ENCODE measurements at regions not wholly inside any gene's neighbourhood (a gene's known extent, or its start where the extent isn't known, plus 50 kb on each side); places are given as distances from the start of the nearest gene placed in this dataset.
"Not testable (repeated sequence)": the region's sequence is repeated elsewhere in the genome, so short reads cannot be mapped to it uniquely, and the experiment has no call there.

GRCh38 chr5:72677447-72677846, 139.0 kb upstream of the TNPO1 start:
- Mint-ChIP-seq H3K4me3 (no peak overlapping the region), H3K36me3 (ENCODE audit: low read depth) (no peaks in the 10 kb centered on the region), H3K27ac (no peak overlapping the region), H3K4me1 (ENCODE audit: low read depth) (no peaks in the 10 kb centered on the region), H3K9me3 (peaks cover 10% of the 10 kb centered on the region), H3K27me3 (peaks cover 21% of the 10 kb centered on the region)
- DNase-seq = no peak

DNA sequence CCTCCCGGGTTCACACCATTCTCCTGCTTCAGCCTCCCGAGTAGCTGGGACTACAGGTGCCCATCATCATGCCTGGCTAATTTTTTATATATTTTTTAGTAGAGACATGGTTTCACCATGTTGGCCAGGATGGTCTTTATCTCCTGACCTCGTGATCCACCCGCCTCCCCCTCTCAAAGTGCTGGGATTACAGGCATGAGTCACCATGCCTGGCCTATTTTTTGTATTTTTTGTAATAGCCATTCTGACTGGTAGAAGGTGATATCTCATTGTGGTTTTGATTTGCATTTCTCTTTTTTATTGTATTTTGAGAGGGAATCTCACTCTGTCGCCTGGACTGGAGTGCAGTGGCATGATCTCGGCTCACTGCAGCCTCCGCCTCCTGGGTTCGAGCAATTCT, 139.6 kb upstream of the TNPO1 start:
- not testable (repeated sequence) for H3K4me1 Mint-ChIP-seq (ENCODE audit: low read depth); H3K27ac Mint-ChIP-seq; H3K4me3 Mint-ChIP-seq; DNase-seq; H3K9me3 Mint-ChIP-seq; H3K36me3 Mint-ChIP-seq (ENCODE audit: low read depth)
- H3K27me3 Mint-ChIP-seq = peaks cover 18% of the 10 kb centered on the region

DNA sequence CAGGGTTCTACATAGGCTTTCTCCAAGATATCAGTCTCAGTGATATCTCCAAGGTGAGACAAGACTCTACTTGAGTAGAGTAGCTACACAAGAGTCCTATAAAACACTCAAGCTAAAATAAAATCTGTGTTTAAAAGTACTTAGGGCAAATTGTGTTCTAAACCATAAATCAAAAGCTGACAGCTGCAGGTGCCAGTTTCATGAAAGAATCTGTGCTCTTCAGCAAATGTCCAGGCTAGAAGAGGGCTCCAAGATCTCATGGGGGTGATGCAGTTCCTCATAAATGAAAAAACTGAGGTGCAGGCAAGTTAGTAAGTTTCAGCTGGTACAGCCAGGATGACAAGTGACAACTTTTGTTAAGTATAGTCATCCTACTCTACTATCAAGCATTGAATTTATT, 142.8 kb upstream of the TNPO1 start:
- Mint-ChIP-seq H3K4me1 (ENCODE audit: low read depth) (no peaks in the 10 kb centered on the region), H3K36me3 (ENCODE audit: low read depth) (no peaks in the 10 kb centered on the region), H3K27ac (no peak overlapping the region), H3K27me3 (peaks cover 8% of the 10 kb centered on the region), H3K9me3 (peaks cover 10% of the 10 kb centered on the region), H3K4me3 (no peak overlapping the region)
- no peak for DNase-seq

GRCh38 chr5:72673180-72673579, 143.3 kb upstream of the TNPO1 start:
- H3K9me3 Mint-ChIP-seq = peaks cover 10% of the 10 kb centered on the region
- no peak overlapping the region for H3K4me3 Mint-ChIP-seq
- H3K27me3 Mint-ChIP-seq = peaks cover 11% of the 10 kb centered on the region
- H3K36me3 Mint-ChIP-seq (ENCODE audit: low read depth) = no peaks in the 10 kb centered on the region
- H3K4me1 Mint-ChIP-seq (ENCODE audit: low read depth) = no peaks in the 10 kb centered on the region
- H3K27ac Mint-ChIP-seq = no peak overlapping the region
- DNase-seq = no peak

DNA sequence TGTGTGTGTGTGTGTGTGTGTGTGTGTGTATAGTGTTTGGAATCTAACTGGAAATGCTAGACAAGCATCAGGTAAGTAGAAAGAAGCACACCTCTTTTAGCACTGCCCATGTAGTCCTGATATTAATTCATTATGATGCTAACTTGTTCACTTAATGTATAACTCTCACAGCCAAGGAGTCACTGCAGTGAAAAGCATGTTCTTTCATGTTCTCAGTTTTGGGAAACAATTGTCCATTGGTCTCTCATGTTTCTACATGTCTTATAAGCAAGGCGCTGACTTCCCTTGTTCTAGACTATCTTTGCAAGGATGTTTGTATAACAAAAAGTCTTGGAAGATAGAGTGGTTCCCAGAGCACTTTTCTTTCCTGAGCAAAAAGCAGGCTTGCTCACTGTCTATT, 148.8 kb upstream of the TNPO1 start:
- DNase-seq = no peak
- no peak overlapping the region for H3K4me3 Mint-ChIP-seq
- H3K36me3 Mint-ChIP-seq (ENCODE audit: low read depth) = no peaks in the 10 kb centered on the region
- H3K4me1 Mint-ChIP-seq (ENCODE audit: low read depth) = no peaks in the 10 kb centered on the region
- H3K27me3 Mint-ChIP-seq = peaks cover 14% of the 10 kb centered on the region
- no peaks in the 10 kb centered on the region for H3K9me3 Mint-ChIP-seq
- H3K27ac Mint-ChIP-seq = no peak overlapping the region

- no peaks in the 10 kb centered on the region for H3K9me3 Mint-ChIP-seq
- H3K4me1 Mint-ChIP-seq (ENCODE audit: low read depth) = no peaks in the 10 kb centered on the region
- H3K4me3 Mint-ChIP-seq = no peak overlapping the region
- no peak overlapping the region for H3K27ac Mint-ChIP-seq
- no peak for DNase-seq
- no peaks in the 10 kb centered on the region for H3K36me3 Mint-ChIP-seq (ENCODE audit: low read depth)
- H3K27me3 Mint-ChIP-seq = peaks cover 11% of the 10 kb centered on the region
Observed at GRCh38 chr5:72662936-72663335, 153.5 kb upstream of the TNPO1 start.

- H3K36me3 Mint-ChIP-seq (ENCODE audit: low read depth) = no peaks in the 10 kb centered on the region
- H3K27ac Mint-ChIP-seq = no peak overlapping the region
- no peak overlapping the region for H3K4me3 Mint-ChIP-seq
- no peaks in the 10 kb centered on the region for H3K9me3 Mint-ChIP-seq
- H3K27me3 Mint-ChIP-seq = peaks cover 11% of the 10 kb centered on the region
- H3K4me1 Mint-ChIP-seq (ENCODE audit: low read depth) = no peaks in the 10 kb centered on the region
- no peak for DNase-seq
Observed at GRCh38 chr5:72662305-72662704, 154.2 kb upstream of the TNPO1 start.

- no peak for DNase-seq
- H3K36me3 Mint-ChIP-seq (ENCODE audit: low read depth) = no peaks in the 10 kb centered on the region
- no peak overlapping the region for H3K4me3 Mint-ChIP-seq
- H3K4me1 Mint-ChIP-seq (ENCODE audit: low read depth) = no peaks in the 10 kb centered on the region
- H3K9me3 Mint-ChIP-seq = no peaks in the 10 kb centered on the region
- H3K27ac Mint-ChIP-seq = no peak overlapping the region
- H3K27me3 Mint-ChIP-seq = peaks cover 11% of the 10 kb centered on the region
Observed at GRCh38 chr5:72661405-72661804, 154.2 kb upstream of the ZNF366 start.

GRCh38 chr5:72659726-72660125, 152.5 kb upstream of the ZNF366 start:
- H3K4me1 Mint-ChIP-seq (ENCODE audit: low read depth) = no peaks in the 10 kb centered on the region
- H3K9me3 Mint-ChIP-seq = no peaks in the 10 kb centered on the region
- H3K27me3 Mint-ChIP-seq = peaks cover 11% of the 10 kb centered on the region
- H3K4me3 Mint-ChIP-seq = no peak overlapping the region
- H3K36me3 Mint-ChIP-seq (ENCODE audit: low read depth) = no peaks in the 10 kb centered on the region
- H3K27ac Mint-ChIP-seq = no peak overlapping the region
- no peak for DNase-seq

DNA sequence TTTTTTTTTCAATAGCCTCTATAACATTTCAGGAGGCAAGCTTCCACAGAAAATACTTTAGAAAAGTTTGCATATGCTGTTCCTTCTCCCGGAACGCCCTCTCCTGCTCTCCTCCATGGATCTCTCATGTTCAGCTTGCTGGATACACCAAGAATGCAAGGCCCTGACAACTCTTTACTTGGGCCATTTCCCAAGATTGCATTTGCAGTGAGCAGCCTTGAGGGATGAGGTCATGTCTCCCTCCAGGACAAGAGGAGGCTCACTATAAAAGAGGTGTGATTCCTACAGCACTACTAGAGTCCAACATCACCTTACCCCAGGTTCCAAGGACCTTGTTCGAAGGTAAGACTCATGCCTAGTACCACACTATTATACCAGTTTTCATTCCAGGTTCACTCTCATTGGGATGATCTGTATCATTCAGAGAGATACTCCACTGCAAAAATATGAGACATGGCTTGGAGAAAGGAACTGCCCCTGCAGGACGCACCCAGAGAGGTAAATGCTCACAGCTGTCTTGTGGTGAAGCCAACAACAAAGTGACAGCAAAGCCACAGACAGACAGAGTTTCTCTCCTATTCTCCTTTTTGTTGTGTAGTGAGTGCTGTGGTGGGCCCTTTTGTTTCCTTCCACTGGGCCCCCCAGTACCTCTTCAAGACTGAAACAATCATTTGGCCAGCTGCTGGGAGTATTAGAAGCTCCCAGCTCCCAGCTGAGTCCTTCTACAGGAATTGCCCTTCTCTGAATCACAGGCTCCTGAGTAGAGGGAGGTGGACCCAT, 151.7 kb upstream of the ZNF366 start:
- Mint-ChIP-seq H3K27ac (no peak overlapping the region), H3K36me3 (ENCODE audit: low read depth) (no peaks in the 10 kb centered on the region), H3K27me3 (peaks cover 11% of the 10 kb centered on the region), H3K9me3 (no peaks in the 10 kb centered on the region), H3K4me3 (no peak overlapping the region), H3K4me1 (ENCODE audit: low read depth) (no peaks in the 10 kb centered on the region)
- DNase-seq = no peak

DNA sequence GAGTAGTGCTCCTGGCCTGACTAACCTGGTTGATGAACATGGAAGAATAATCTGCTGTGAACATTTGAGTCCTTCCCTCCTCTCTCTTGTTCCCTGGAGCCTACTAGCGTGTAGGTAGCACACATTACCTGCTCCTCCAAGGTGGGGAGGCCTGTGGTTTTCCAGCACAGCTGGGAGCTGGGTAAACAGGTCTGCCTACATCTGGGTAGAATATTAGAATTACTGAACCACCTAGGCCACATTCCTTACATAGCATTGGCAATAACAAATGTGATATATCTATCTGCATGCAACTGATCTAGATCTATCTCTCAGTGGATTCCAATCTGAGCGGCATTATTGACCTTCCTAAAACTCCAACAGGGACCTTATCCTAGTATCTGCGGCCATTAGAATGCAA, 151.0 kb upstream of the ZNF366 start:
- H3K4me1 Mint-ChIP-seq (ENCODE audit: low read depth) = no peaks in the 10 kb centered on the region
- no peak overlapping the region for H3K4me3 Mint-ChIP-seq
- H3K9me3 Mint-ChIP-seq = no peaks in the 10 kb centered on the region
- H3K36me3 Mint-ChIP-seq (ENCODE audit: low read depth) = no peaks in the 10 kb centered on the region
- DNase-seq = no peak
- peaks cover 13% of the 10 kb centered on the region for H3K27me3 Mint-ChIP-seq
- H3K27ac Mint-ChIP-seq = no peak overlapping the region

DNA sequence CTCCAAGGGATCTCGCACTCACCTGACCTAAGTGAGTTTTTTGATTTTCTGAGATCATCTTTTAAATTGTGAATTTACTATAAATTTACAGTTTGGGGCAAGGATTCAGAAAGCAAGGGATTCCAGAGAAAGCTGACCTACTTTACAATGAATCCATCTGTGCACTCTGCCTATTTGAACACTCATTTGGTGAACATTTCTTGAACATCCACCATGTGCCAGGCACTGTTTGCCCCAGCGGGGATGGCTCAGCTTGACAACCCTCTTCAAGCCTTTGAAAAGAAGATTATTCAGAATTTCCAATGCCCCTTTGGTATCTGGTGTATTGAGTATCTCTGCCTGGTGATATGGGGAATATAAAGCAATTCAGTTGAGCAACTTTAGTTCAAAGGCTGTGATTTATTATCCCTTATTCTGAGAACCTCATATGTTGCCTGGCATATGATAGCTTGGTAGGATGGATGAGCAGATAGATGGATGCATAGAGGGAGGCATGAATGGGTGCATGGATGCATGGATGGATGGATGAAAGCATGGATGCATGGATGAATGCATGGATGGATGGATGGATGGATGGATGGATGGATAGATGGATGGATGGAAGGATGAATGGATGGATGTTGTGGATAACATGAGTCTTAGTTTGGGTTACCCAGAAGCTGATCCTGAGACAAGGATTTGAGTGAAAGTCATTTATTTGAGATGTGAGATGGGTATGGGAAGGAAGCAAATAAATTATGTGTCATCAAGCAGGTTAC, 149.7 kb upstream of the ZNF366 start:
- Mint-ChIP-seq H3K9me3 (no peaks in the 10 kb centered on the region), H3K4me1 (ENCODE audit: low read depth) (no peaks in the 10 kb centered on the region), H3K27ac (no peak overlapping the region), H3K36me3 (ENCODE audit: low read depth) (no peaks in the 10 kb centered on the region), H3K27me3 (peaks cover 11% of the 10 kb centered on the region), H3K4me3 (no peak overlapping the region)
- DNase-seq = no peak

GRCh38 chr5:72656331-72656730, 149.1 kb upstream of the ZNF366 start:
- Mint-ChIP-seq H3K4me1 (ENCODE audit: low read depth) (no peaks in the 10 kb centered on the region), H3K9me3 (no peaks in the 10 kb centered on the region), H3K27ac (no peak overlapping the region), H3K27me3 (peaks cover 15% of the 10 kb centered on the region), H3K4me3 (no peak overlapping the region), H3K36me3 (ENCODE audit: low read depth) (no peaks in the 10 kb centered on the region)
- DNase-seq = no peak

GRCh38 chr5:72654231-72654630, 147.0 kb upstream of the ZNF366 start:
- Mint-ChIP-seq H3K27ac (no peak overlapping the region), H3K4me3 (no peak overlapping the region), H3K9me3 (no peaks in the 10 kb centered on the region), H3K36me3 (ENCODE audit: low read depth) (no peaks in the 10 kb centered on the region), H3K27me3 (peaks cover 14% of the 10 kb centered on the region), H3K4me1 (ENCODE audit: low read depth) (no peaks in the 10 kb centered on the region)
- DNase-seq = no peak

- no peaks in the 10 kb centered on the region for H3K36me3 Mint-ChIP-seq (ENCODE audit: low read depth)
- peaks cover 11% of the 10 kb centered on the region for H3K27me3 Mint-ChIP-seq
- no peaks in the 10 kb centered on the region for H3K4me1 Mint-ChIP-seq (ENCODE audit: low read depth)
- no peak overlapping the region for H3K4me3 Mint-ChIP-seq
- no peak overlapping the region for H3K27ac Mint-ChIP-seq
- H3K9me3 Mint-ChIP-seq = no peaks in the 10 kb centered on the region
- DNase-seq = no peak
Observed at GRCh38 chr5:72653586-72653985, 146.4 kb upstream of the ZNF366 start.
